ENCODE measurements at regions not wholly inside any gene's neighbourhood (a gene's known extent, or its start where the extent isn't known, plus 50 kb on each side); places are given as distances from the start of the nearest gene placed in this dataset.
A peak's percentile ranks its signal among the peaks of the same experiment; 100 is the strongest.

DNA sequence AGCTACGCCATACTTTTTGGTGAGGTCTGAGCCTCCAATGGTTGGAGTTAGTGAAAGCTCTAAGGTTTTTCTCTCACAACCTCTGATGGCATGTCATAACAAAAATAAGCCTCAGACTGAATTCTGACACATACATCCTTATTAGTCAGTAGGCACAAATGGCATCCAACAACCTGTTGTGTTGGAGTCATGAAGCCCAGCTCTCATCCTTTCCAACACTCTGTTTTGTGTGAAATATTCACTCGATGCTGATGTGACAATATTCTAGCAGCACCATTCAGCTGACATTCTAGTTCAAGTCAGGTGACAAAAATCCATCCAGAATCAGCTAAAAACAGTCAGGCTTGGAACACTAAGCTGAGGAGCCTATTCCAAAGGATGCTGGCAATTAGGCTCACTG, 603.2 kb upstream of the ID2 start:
- no peak for DNase-seq

GRCh38 chr2:8080063-8080462, 601.8 kb upstream of the ID2 start:
- no peak for DNase-seq

- no peak for DNase-seq
Observed at GRCh38 chr2:8081130-8081529, 600.7 kb upstream of the ID2 start.

DNA sequence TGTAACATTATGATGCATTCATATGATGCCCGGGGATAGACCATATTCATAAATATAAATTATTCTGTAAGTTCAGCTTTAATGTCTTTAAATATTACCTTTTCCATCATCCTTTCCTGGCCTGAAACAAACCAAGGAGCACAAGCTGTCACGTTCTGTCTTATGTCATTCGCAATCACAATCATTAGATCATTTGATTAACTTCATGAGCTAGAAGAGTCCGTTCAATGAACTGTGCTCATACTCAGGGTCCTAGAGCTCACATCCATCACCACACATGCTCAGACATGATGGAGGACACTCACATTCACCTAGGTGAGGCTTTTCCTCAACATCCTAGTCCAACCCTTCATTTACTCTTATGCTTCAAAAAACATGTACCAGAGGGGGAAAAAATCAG, 599.0 kb upstream of the ID2 start:
- DNase-seq = no peak

GRCh38 chr2:8086357-8086756, 595.5 kb upstream of the ID2 start:
- DNase-seq = no peak

GRCh38 chr2:8086796-8087479, 594.9 kb upstream of the ID2 start:
- no peak for DNase-seq

DNA sequence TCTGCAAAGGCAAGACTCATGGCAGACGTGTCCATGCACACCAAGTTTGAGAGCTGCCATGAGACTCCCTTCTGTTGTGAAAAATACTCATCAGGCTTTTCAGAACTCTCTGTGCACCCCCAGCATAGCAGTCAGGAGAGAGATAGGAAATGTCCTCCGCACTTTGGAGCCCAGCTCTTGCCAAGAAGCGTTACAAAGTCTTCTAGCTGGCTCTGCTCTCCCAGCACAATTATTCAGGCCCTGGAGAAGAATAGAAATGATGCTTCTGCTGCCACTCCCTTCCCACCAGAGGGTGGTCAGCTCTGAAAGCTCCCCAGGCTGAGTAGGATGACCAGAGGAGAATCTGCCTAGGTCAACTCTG, 594.4 kb upstream of the ID2 start:
- no peak for DNase-seq

DNA sequence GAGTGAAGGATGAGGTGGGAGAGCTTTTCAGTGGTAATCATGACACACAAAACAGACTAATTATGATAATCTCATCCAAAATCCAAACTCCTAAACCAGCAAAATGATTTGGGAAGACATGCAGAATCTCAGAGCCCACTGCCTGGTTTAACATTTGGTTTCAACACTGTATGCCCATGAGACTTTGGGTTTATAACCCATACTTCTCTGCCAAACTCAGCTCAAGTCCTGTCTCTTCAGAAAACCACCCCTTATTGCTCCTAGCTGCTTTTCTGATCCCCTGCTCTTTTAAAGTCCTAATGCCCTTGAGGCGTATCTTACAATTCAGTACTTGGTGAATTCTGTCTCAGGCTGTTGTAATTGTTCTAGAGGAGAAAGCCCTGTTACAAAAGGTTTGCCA, 593.0 kb upstream of the ID2 start:
- no peak for DNase-seq

DNA sequence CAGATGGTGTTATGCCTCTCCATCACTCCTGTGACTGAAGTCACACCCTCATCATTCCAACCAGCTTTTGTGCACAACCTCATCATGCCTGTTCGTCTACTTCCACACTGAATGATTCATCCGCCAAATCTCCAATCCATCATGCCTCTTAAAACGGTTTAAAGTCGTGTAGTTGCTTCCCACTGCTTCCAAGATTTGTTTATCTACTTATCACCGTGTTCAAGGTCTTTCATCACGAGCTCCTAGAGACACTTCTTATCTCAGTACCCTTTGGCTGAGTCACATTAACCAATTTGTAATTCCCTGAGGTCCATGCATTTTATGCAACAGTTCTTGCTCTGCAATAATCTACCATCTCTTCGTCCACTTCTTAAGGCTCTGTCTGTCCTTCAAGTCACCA, 592.3 kb upstream of the ID2 start:
- no peak for DNase-seq

DNA sequence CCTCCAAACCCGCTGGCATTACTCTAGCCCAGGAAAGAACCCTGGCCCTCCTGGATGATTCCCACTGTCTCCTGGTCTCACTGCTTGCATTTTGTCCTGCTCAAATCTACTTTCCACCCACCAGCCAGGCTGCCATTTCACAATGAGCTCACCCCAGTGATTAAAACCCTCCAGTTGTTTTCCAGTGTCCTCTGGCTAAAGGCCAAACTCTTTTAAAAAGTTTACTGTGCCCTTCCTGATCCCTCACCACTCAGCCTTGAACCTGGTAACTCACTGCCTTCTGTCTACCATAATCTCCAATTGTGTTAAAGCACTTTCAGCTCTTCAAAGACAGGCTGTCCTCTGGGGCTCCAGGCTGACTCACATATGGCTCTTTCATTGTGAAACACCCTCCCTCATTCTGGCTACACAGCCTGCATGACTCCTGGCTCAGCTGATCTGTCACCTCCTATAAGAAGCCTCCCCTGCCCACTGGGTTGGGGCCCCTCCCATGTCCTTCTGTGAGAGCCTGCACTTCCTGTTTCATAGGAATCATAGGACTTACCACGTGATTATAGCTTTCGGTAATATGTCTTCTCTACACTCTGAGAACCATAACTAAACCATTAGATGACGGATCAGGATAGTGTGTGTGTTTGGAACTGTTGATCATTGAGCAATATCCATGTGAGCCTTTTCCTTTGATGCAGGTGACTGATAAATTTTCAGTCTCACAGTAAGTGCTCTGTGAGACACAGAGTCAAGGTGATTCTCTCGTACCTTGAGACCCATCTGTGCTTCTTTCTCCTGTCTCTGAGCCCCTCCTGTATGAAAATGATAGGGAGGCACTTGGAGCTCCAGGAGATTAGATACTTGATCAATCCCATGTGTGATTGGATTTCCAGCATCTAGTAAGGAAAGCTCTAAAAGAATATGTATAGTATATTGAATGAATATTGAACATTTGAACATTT, 590.8 kb upstream of the ID2 start:
- DNase-seq = peak; percentile 54

DNA sequence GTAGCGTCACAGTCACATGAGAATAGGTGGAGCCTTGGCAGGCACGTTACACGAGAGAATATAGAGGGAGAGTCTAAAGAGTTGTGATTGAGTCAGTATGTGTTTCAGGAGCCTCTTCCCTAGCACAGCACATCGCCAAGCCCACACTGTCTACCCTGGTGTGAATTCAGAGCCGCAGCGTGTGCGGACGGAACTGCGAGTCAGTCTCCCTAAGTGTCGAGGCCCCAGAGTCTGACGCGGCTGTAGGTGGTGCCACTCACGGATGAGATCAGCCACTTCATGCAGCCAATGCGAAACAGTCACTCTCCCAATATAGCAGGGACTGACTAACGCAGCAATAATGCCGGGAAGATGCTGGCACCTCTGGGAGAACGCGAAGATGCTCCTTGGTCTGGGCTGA, 587.3 kb upstream of the ID2 start:
- DNase-seq = peak; percentile 49

DNA sequence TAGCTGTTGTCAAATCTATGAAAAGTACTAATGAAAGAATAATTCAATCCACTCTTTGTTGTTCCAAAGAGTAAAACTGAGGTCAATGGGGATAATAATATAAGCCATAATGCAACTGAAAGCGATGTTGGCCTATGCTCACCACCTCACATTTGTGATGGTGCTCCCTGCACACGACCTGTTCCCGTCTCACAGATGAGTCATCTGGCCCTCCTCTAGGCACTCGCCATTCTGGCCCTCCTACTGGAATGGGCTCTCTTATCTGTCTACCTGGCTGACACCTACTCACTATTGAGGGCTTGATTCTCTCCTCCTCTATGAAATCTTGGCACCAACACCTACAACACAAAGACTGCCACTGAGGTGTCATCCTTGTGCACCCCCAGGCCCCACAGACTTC, 585.9 kb upstream of the ID2 start:
- no peak for DNase-seq

- DNase-seq = no peak
Observed at GRCh38 chr2:8096484-8096883, 585.4 kb upstream of the ID2 start.

GRCh38 chr2:8098476-8099266, 583.2 kb upstream of the ID2 start:
- DNase-seq = no peak

GRCh38 chr2:8099267-8099582, 582.6 kb upstream of the ID2 start:
- no peak for DNase-seq

DNA sequence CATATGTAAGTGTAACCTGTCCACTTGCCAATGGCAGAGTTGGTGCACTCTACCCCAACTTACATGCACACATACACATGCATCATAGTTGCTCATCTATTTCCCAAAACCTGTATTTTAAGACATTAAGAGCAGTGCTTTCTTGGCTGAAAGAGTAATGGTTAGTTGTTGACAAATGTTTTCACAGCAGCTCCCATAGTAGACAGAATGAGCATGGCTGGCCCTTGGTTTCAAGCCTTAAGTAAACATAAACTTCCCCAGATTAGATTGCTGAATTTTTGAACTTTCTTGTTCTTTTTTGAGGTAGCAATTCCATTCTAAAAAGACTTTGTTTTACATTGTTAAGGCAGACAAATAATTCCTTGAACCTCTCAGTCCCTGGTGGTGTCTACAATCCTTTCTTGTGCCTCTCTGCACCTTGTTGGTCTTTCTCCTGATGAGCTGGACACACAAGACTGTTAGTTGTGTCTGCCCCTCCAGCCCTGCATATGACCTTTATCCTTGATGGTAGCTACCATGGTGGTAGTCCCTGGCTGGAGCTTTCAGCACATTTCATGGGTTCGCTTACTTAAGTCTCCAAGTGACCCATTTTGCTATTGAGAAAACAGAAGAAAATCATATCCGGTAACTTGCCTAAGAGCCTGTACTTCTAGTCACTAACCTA, 580.1 kb upstream of the ID2 start:
- DNase-seq = no peak

GRCh38 chr2:8102470-8102869, 579.4 kb upstream of the ID2 start:
- DNase-seq = no peak

- no peak for DNase-seq
Observed at GRCh38 chr2:8103085-8103708, 578.7 kb upstream of the ID2 start.

DNA sequence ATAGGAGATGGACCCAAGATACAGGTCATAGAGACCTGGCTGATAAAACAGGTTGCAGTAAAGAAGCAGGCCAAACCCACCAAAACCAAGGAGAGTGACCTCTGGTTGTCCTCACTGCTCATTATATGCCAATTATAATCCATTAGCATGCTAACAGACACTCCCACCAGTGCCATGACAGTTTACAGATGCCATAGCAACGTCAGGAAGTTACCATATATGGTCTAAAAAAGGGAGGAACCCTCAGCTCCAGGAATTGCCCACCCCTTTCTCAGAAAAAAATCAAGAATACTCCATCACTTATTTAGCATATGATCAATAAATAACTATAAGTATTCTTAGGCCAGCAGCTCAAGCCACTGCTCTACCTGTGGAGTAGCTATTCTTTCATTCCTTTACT, 574.7 kb upstream of the ID2 start:
- no peak for DNase-seq

DNA sequence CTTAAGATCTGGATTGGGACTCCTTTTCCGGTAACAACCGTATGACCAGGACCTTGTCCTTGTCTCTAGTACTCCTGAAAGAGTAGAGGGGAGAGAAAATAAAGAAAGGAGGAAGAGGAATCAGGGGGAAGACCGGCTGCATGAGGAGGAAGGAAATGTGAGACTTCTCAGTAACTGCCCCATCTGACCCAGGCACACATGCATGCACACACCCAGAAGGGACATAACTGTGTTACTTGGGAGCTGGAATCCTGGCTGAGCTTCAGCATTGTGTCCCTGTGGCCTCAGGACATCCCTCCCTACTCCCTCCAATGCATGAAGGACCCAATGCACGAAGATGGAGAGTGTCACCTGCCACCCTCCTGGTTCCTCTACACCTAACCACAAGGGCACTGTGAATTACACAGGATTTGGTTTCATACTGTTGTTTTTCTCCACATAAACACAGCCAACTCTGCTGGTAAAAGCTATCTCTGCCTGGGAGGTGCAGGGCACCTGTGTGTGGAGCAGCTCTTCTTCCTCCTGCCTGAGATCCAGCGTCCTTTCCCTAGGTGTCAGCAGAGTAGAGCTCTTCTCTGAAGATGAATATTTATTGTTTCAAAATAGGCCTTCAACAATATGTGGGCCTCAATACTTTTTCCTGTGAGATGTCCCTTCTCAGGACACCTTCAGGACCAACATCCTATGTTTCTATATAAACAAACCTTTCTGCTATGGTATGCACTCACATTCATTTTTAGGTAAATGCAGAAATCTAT, 574.1 kb upstream of the ID2 start:
- no peak for DNase-seq

DNA sequence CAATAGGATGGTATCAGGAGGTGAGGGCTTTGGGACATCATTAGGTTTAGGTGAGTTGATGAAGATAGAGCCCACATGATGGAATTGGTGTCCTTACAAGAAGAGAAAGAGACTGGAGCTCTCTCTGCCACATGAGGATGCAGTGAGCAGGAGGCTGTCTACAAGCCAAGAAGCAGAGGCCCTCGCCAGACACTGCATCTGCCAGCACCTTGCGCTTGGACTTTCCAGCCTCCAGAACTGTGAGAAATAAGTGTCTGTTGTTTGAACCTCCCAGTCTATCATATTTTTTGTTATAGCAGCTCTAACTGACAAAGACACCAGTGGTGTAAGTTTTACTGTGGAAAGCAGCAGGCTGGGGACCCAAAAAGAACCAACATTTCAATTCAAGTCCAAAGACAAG, 571.1 kb upstream of the ID2 start:
- no peak for DNase-seq

DNA sequence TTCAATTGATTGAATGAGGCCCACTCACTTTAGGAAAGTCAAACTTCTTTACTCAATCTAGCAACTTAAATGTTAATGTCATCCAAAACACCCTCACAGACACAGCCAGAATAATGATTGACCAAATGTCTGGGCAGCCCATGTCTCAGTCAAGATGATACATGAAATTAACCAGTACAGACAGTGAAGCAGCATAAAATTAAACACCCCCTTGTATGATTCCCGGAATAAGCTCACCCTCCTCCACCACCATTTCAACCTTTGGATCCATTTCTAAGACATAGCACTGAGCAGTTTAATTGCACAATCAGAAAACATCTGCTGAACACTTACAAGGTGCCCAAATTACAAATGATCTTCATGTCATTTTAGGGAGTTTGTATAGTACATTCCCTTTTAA, 570.7 kb upstream of the ID2 start:
- no peak for DNase-seq

Data from NCI-H1436 (cell line).